IMR-90 (cell line): ENCODE measurements at regions not wholly inside any gene's neighbourhood (a gene's known extent, or its start where the extent isn't known, plus 50 kb on each side); places are given as distances from the start of the nearest gene placed in this dataset.

Experiments
- POLR2A ChIP-seq: IDR thresholded peaks from 2 replicates; pipeline ENCODE4 v1.6.1; 2012; ENCODE audit warnings: mild to moderate bottlenecking, low read depth, low read length
- TF ChIP-seq, protein P1 (sequence below): conservative IDR thresholded peaks from 2 replicates; pipeline ENCODE4 v1.5.1; 2012; ENCODE audit warnings: mild to moderate bottlenecking, low read depth, low read length, improper control_type of control experiment

DNA sequence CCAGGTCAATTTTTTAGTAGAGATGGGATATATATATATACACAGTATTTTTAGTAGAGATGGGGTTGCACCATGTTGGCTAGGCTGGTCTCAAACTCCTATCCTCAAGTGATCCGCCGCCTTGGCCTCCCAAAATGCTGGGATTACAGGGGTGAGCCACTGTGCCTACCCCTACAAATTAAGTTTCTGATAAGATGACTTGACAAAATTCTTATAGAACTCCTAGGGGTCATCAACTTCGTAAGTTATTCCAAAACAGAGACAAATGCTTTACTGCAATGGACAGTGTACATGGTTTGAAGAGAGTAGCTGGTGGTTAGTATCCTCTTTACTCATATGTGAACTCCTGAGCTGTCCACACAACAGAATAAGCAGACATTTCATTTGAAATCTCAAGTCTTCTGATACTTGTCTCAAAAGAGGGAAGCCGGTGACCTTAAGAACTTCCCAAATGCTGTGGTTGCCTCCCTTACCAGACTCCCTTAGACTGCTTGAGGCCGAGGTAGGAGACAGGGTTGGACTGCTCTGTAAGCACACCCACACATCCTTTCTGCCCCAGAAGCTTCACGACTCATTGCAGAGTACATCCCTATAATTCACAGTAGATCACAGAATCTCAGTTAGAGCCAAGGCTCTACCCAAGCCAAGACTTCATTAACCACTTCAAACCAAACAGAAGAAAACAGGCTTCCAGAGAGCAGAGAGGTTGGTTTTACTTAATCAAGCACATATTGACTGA is 244.1 kb upstream of the IRF2BP2 start:
- TF ChIP-seq, protein P1, sequence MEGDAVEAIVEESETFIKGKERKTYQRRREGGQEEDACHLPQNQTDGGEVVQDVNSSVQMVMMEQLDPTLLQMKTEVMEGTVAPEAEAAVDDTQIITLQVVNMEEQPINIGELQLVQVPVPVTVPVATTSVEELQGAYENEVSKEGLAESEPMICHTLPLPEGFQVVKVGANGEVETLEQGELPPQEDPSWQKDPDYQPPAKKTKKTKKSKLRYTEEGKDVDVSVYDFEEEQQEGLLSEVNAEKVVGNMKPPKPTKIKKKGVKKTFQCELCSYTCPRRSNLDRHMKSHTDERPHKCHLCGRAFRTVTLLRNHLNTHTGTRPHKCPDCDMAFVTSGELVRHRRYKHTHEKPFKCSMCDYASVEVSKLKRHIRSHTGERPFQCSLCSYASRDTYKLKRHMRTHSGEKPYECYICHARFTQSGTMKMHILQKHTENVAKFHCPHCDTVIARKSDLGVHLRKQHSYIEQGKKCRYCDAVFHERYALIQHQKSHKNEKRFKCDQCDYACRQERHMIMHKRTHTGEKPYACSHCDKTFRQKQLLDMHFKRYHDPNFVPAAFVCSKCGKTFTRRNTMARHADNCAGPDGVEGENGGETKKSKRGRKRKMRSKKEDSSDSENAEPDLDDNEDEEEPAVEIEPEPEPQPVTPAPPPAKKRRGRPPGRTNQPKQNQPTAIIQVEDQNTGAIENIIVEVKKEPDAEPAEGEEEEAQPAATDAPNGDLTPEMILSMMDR: no peak
- no peak for TF ChIP-seq POLR2A
